Erythroblast (primary cell): ENCODE measurements at regions not wholly inside any gene's neighbourhood (a gene's known extent, or its start where the extent isn't known, plus 50 kb on each side); places are given as distances from the start of the nearest gene placed in this dataset.

ENCODE experiments used
- GATA1 ChIP-seq: IDR thresholded peaks from 2 replicates; pipeline ENCODE4 v1.6.1; 2011; ENCODE audit warnings: low read depth, mild to moderate bottlenecking, control low read depth, low read length, moderate library complexity
- POLR2A ChIP-seq: IDR thresholded peaks from 2 replicates; pipeline ENCODE4 v1.6.1; 2011; ENCODE audit warnings: mild to moderate bottlenecking, low read length

DNA sequence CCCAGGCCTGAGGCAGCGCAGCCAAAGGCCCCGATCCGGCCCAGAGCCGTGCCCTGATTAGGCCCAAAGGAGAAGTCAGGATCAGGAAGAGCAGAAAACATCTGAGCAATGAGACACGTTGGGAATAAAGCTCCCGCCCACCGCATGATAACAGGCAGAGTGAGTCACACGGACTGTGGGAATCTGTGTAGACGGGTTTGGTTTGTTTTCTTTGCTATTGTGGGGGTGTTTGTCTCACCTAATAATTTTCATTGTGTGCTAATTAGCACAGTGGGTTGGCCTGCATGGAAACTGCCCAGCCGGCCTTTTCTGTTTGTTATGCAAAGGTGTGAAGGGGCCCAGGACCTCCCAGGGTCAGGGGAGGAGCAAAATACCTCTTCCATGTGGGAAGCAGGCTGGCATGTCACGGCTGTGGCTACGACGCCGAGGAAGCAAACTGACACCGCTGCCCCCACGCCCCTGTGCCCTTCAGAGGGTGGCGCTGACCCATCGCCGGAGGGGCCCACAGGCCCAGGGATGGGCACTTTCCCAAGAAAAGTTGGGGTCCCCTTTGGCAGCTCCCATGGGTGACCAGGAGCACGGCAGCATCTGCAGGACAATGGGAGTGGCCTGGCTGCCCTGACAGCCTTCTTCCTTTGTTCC is 68.4 kb upstream of the CTDP1 start:
- TF ChIP-seq POLR2A: no peak
- no peak for TF ChIP-seq GATA1
